SK-N-SH (cell line): ENCODE measurements at regions not wholly inside any gene's neighbourhood (a gene's known extent, or its start where the extent isn't known, plus 50 kb on each side); places are given as distances from the start of the nearest gene placed in this dataset.

Source experiments
- CTCF ChIA-PET: fragments of 300-600, 350-600 bp; formaldehyde crosslinking; extraction: SDS; loops from one replicate; lab custom pipeline; 2021; lab: Yijun Ruan, JAX
- POLR2A ChIA-PET: fragments of 350-600 bp; sonication (Branson Sonifier 250); formaldehyde crosslinking; extraction: SDS; loops from one replicate; lab custom pipeline; 2020; ENCODE audit warnings: antibody characterized with exemption, inconsistent platforms; lab: Yijun Ruan, JAX
- DNase-seq: peaks from one replicate; pipeline ENCODE4 v3.0.0; 2012
- H2AFZ ChIP-seq: fragments of 200-600 bp; sonication (generic); 2 replicates; pipeline ENCODE4 v1.8.1; 2016; ENCODE audit warnings: antibody characterized with exemption, mild to moderate bottlenecking, low read depth
- H3F3A ChIP-seq: fragments of 200-600 bp; sonication (generic); replicated peaks from 2 replicates; pipeline ENCODE3; 2016; ENCODE audit warnings: antibody characterized with exemption, mild to moderate bottlenecking; ENCODE audit not compliant: insufficient read depth
- H3K27ac ChIP-seq, 2 experiments: fragments of 200-500 bp in 1 of 2; fragments of 200-600 bp in 1 of 2; sonication (Bioruptor generic) in 1 of 2; sonication (generic), shearing (Covaris generic) in 1 of 2; 2 replicates each; pipeline versions ENCODE4 v1.5.1 to v1.6.1; 2014 to 2016; ENCODE audit warnings: low read depth in 2 of 2, inconsistent platforms in 1 of 2, low read length in 1 of 2, mild to moderate bottlenecking in 1 of 2, mixed read lengths in 1 of 2
- H3K27me3 ChIP-seq: fragments of 200-600 bp; sonication (generic), shearing (Covaris generic); 2 replicates; pipeline ENCODE4 v1.6.1; 2016; ENCODE audit warnings: mixed run types; ENCODE audit not compliant: insufficient read depth
- H3K36me3 ChIP-seq, 2 experiments: fragments of 200-500 bp in 1 of 2; fragments of 200-600 bp in 1 of 2; sonication (Bioruptor generic) in 1 of 2; sonication (generic) in 1 of 2; replicated peaks in 1 of 2; 2 replicates each; pipeline versions ENCODE3 to v1.5.1; 2014 to 2016; ENCODE audit warnings: low read length in 1 of 2, mild to moderate bottlenecking in 1 of 2; ENCODE audit not compliant: insufficient read depth in 2 of 2, control insufficient read depth in 1 of 2
- H3K4me1 ChIP-seq, 2 experiments: fragments of 200-500 bp in 1 of 2; fragments of 200-600 bp in 1 of 2; sonication (Bioruptor generic) in 1 of 2; sonication (generic), shearing (Covaris generic) in 1 of 2; 2 replicates each; pipeline versions ENCODE4 v1.5.1 to v1.6.1; 2014 to 2016; ENCODE audit warnings: low read depth in 1 of 2, low read length in 1 of 2, mixed run types in 1 of 2; ENCODE audit not compliant: insufficient read depth in 2 of 2, control insufficient read depth in 1 of 2
- H3K4me2 ChIP-seq: fragments of 200-600 bp; sonication (generic), shearing (Covaris generic); 2 replicates; pipeline ENCODE4 v1.6.1; 2017; ENCODE audit warnings: mixed run types
- H3K4me3 ChIP-seq, 2 experiments: fragments of 200-500 bp in 1 of 2; fragments of 200-600 bp in 1 of 2; sonication (Bioruptor generic) in 1 of 2; sonication (generic), shearing (Covaris generic) in 1 of 2; 2 replicates each; pipeline versions ENCODE4 v1.5.1 to v1.8.1; 2014 to 2016; ENCODE audit warnings: low read depth in 2 of 2, inconsistent platforms in 1 of 2, low read length in 1 of 2, mild to moderate bottlenecking in 1 of 2, mixed read lengths in 1 of 2, moderate library complexity in 1 of 2
- H3K79me2 ChIP-seq: fragments of 200-600 bp; sonication (generic); 2 replicates; pipeline ENCODE4 v1.8.1; 2017; ENCODE audit warnings: mild to moderate bottlenecking; ENCODE audit not compliant: insufficient read depth
- H3K9ac ChIP-seq: fragments of 200-600 bp; sonication (generic); 2 replicates; pipeline ENCODE4 v1.6.1; 2017; ENCODE audit warnings: mixed run types
- H3K9me2 ChIP-seq: fragments of 200-600 bp; sonication (generic); 2 replicates; pipeline ENCODE4 v1.6.1; 2017; ENCODE audit warnings: mixed run types
- H3K9me3 ChIP-seq: fragments of 200-600 bp; sonication (generic); 2 replicates; pipeline ENCODE4 v1.6.1; 2017; ENCODE audit warnings: mixed run types, mild to moderate bottlenecking, moderate library complexity
- H4K20me1 ChIP-seq: fragments of 200-600 bp; sonication (generic); 2 replicates; pipeline ENCODE4 v1.6.1; 2017; ENCODE audit warnings: mild to moderate bottlenecking, mixed run types; ENCODE audit not compliant: insufficient read depth
- CHD2 ChIP-seq: fragments of 150-350 bp; IDR thresholded peaks from 2 replicates; pipeline ENCODE4 v1.6.1; 2018; ENCODE audit warnings: low read length; ENCODE audit not compliant: partially characterized antibody
- CTCF ChIP-seq: fragments of 200-600 bp; sonication (generic); IDR thresholded peaks from 2 replicates; pipeline ENCODE4 v1.6.1; 2017; ENCODE audit warnings: antibody characterized with exemption, mild to moderate bottlenecking, moderate library complexity
- FOXJ3 ChIP-seq: sonication (generic); formaldehyde crosslinking; IDR thresholded peaks from 2 replicates; pipeline ENCODE4 v1.5.1; 2020; ENCODE audit warnings: mild to moderate bottlenecking, missing genetic modification reagents
- FOXM1 ChIP-seq: IDR thresholded peaks from 2 replicates; pipeline ENCODE4 v1.4.0; 2012; ENCODE audit warnings: low read depth, mild to moderate bottlenecking
- GABPA ChIP-seq: IDR thresholded peaks from 2 replicates; pipeline ENCODE4 v1.4.0; 2012; ENCODE audit warnings: low read depth, mild to moderate bottlenecking
- GATA2 ChIP-seq: sonication (generic); formaldehyde crosslinking; IDR thresholded peaks from 2 replicates; pipeline ENCODE4 v1.5.0; 2020; ENCODE audit warnings: mild to moderate bottlenecking, missing genetic modification reagents
- JUND ChIP-seq: IDR thresholded peaks from 2 replicates; pipeline ENCODE4 v1.4.0; 2012
- MEF2A ChIP-seq: IDR thresholded peaks from 2 replicates; pipeline ENCODE4 v1.4.0; 2012; ENCODE audit warnings: low read depth, borderline replicate concordance
- NFIC ChIP-seq: IDR thresholded peaks from 2 replicates; pipeline ENCODE4 v1.4.0; 2012; ENCODE audit warnings: borderline replicate concordance
- PBX3 ChIP-seq: IDR thresholded peaks from 2 replicates; pipeline ENCODE4; 2012
- RFX5 ChIP-seq: IDR thresholded peaks from 2 replicates; pipeline ENCODE4 v1.6.1; 2012; ENCODE audit warnings: mild to moderate bottlenecking, improper control_type of control experiment, low read length
- RXRA ChIP-seq: IDR thresholded peaks from 2 replicates; pipeline ENCODE4 v1.4.0; 2012; ENCODE audit warnings: low read depth, mild to moderate bottlenecking, borderline replicate concordance
- SIN3A ChIP-seq: IDR thresholded peaks from 2 replicates; pipeline ENCODE4 v1.6.1; 2012; ENCODE audit warnings: low read depth, mild to moderate bottlenecking, low read length, moderate library complexity, borderline replicate concordance
- TAF1 ChIP-seq: IDR thresholded peaks from 2 replicates; pipeline ENCODE4 v1.6.1; 2012; ENCODE audit warnings: low read depth, mild to moderate bottlenecking, low read length, moderate library complexity, borderline replicate concordance
- TEAD4 ChIP-seq: IDR thresholded peaks from 2 replicates; pipeline ENCODE4 v1.4.0; 2012; ENCODE audit warnings: mild to moderate bottlenecking, borderline replicate concordance; ENCODE audit not compliant: insufficient read depth
- USF1 ChIP-seq: IDR thresholded peaks from 2 replicates; pipeline ENCODE4 v1.4.0; 2012; ENCODE audit warnings: low read depth, borderline replicate concordance
- ZBTB33 ChIP-seq: IDR thresholded peaks from 2 replicates; pipeline ENCODE4 v1.4.0; 2012; ENCODE audit warnings: low read depth, borderline replicate concordance
- WGBS: methylation state at CpG from one replicate; pipeline ENCODE4 v1.1.6; 2017; ENCODE audit warnings: low lambda C conversion rate; 5-methylcytosine and 5-hydroxymethylcytosine counted together

- WGBS: 79% methylated on average over 3 of the region's 3 CpGs
- POLR2A ChIA-PET: no interaction called here
- H3K4me1 ChIP-seq: no peaks in the 10 kb centered on the region
- H3K9ac ChIP-seq: no peak overlapping the region
- no peak overlapping the region for H2AFZ ChIP-seq
- no peaks in the 10 kb centered on the region for H3K27me3 ChIP-seq
- no peak for DNase-seq
- H3K27ac ChIP-seq: no peak overlapping the region
- H3F3A ChIP-seq: no peaks in the 10 kb centered on the region
- H3K9me2 ChIP-seq: no peaks in the 10 kb centered on the region
- no peaks in the 10 kb centered on the region for H3K79me2 ChIP-seq
- TF ChIP-seq JUND: no peak
- TF ChIP-seq CTCF: no peak
- TF ChIP-seq PBX3: no peak
- no peak for TF ChIP-seq USF1
- TF ChIP-seq, all 33 proteins: peak for 0
- Histone ChIP-seq H4K20me1 (no peaks in the 10 kb centered on the region), H3K9me3 (no peaks in the 10 kb centered on the region), H3K4me3 (no peak overlapping the region), H3K36me3 (no peaks in the 10 kb centered on the region), H3K4me2 (no peak overlapping the region)
- CTCF ChIA-PET: interaction anchor here (0.6 to 3.9 kb wide), 3 partner anchors 10 to 576 kb away, joined by 3 to 24 read pairs (median 3); no protein-coding TSS in a partner anchor
Observed at GRCh38 chr3:115208066-115208750, 61.1 kb upstream of the ZBTB20 start.

- no peak overlapping the region for H3K4me2 ChIP-seq
Observed at GRCh38 chr3:115211810-115212492, 64.9 kb upstream of the ZBTB20 start.

More at GRCh38 chr3:115211810-115212492, 64.9 kb upstream of the ZBTB20 start:
- H3K9me2 ChIP-seq: no peaks in the 10 kb centered on the region
- H3K36me3 ChIP-seq: no peaks in the 10 kb centered on the region
- no peaks in the 10 kb centered on the region for H4K20me1 ChIP-seq
- H3K9me3 ChIP-seq: no peaks in the 10 kb centered on the region
- H3K4me1 ChIP-seq: no peaks in the 10 kb centered on the region
- no peaks in the 10 kb centered on the region for H3F3A ChIP-seq
- H3K27me3 ChIP-seq: no peaks in the 10 kb centered on the region
- whole genome bisulfite sequencing: 64% methylated on average over 4 of the region's 4 CpGs
- POLR2A ChIA-PET: no interaction called here
- TF ChIP-seq TEAD4 (no peak), NFIC (no peak), GATA2 (CRISPR knock-in tag) (no peak), TAF1 (no peak), ZBTB33 (no peak), FOXM1 (no peak), FOXJ3 (CRISPR knock-in tag) (no peak), MEF2A (no peak), JUND (no peak), SIN3A (no peak), RXRA (no peak), RFX5 (no peak), GABPA (no peak), CHD2 (no peak)
- H3K79me2 ChIP-seq: no peaks in the 10 kb centered on the region
- no peak overlapping the region for H3K9ac ChIP-seq
- H2AFZ ChIP-seq: no peak overlapping the region
- CTCF ChIA-PET: interaction anchor here (1.7 kb wide), 1 partner anchor 603 kb away, joined by 4 read pairs; no protein-coding TSS in a partner anchor
- H3K4me3 ChIP-seq: no peak overlapping the region
- DNase-seq: no peak
- H3K27ac ChIP-seq: no peak overlapping the region
